ENCODE measurements at regions not wholly inside any gene's neighbourhood (a gene's known extent, or its start where the extent isn't known, plus 50 kb on each side); places are given as distances from the start of the nearest gene placed in this dataset.

- Mint-ChIP-seq H3K27me3 (no peaks in the 10 kb centered on the region), H3K27ac (no peak overlapping the region), H3K9me3 (peaks cover 10% of the 10 kb centered on the region), H3K36me3 (no peaks in the 10 kb centered on the region), H3K4me3 (no peak overlapping the region), H3K4me1 (ENCODE audit: low read depth in 2 of 2) (no peaks in the 10 kb centered on the region)
- DNase-seq (ENCODE audit: low spot score) (no peak), ATAC-seq (no peak)
Observed at GRCh38 chr5:161165998-161166660, 314.1 kb upstream of the ATP10B start.

DNA sequence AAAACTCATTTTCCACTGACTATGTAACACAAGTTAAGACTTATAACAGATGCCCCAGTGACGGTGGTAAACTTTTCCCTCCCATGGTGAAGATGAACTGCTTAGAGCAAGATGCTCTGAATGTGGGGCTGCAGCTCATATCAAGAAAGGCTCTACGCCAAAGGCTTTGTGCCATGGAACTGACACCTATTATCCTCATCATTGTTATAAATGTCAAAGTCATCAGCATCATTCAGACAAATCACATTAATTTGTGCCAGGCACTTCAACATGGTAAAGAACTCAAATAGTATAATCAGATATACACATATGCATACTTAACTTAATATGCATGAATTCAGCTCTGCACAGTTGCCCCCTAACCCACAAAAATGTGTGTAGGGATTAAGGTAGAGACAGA lies 305.9 kb upstream of the ATP10B start:
- H3K27ac Mint-ChIP-seq, result no peak overlapping the region
- no peak overlapping the region for H3K4me3 Mint-ChIP-seq
- H3K36me3 Mint-ChIP-seq, result no peaks in the 10 kb centered on the region
- H3K27me3 Mint-ChIP-seq, result no peaks in the 10 kb centered on the region
- DNase-seq (ENCODE audit: low spot score) (no peak), ATAC-seq (no peak)
- no peaks in the 10 kb centered on the region for H3K4me1 Mint-ChIP-seq (ENCODE audit: low read depth in 2 of 2)
- H3K9me3 Mint-ChIP-seq, result peaks cover 19% of the 10 kb centered on the region

DNA sequence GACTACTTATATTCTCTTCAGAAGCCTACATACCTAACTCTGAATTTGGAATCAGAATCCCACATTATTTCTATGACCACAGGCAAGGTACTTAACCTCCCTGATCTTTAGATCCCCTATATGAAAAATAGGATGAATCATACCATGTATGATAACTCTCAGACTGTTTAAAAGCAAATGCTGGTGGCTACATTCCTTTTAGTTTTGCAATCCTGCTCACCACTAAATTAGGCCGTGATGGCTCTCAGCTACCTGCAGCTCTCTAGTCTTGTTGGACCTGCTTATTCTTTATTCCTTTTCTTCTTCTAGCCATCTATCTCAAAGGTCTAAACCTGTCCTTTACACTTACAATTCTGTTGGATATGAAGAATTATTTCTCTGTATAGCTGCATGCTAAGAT lies 303.4 kb upstream of the ATP10B start:
- Mint-ChIP-seq H3K9me3 (peaks cover 19% of the 10 kb centered on the region), H3K27me3 (no peaks in the 10 kb centered on the region), H3K27ac (no peak overlapping the region), H3K36me3 (no peaks in the 10 kb centered on the region), H3K4me1 (ENCODE audit: low read depth in 2 of 2) (no peaks in the 10 kb centered on the region), H3K4me3 (no peak overlapping the region)
- no peak for DNase-seq (ENCODE audit: low spot score)
- no peak for ATAC-seq

GRCh38 chr5:161152415-161152940 lies 300.5 kb upstream of the ATP10B start:
- H3K4me1 Mint-ChIP-seq (ENCODE audit: low read depth in 2 of 2), result no peaks in the 10 kb centered on the region
- ATAC-seq (no peak), DNase-seq (ENCODE audit: low spot score) (no peak)
- H3K4me3 Mint-ChIP-seq, result no peak overlapping the region
- H3K9me3 Mint-ChIP-seq, result peaks cover 19% of the 10 kb centered on the region
- no peaks in the 10 kb centered on the region for H3K36me3 Mint-ChIP-seq
- no peaks in the 10 kb centered on the region for H3K27me3 Mint-ChIP-seq
- H3K27ac Mint-ChIP-seq, result no peak overlapping the region

- DNase-seq (ENCODE audit: low spot score) (no peak), ATAC-seq (no peak)
- Mint-ChIP-seq H3K27me3 (no peaks in the 10 kb centered on the region), H3K4me1 (ENCODE audit: low read depth in 2 of 2) (no peaks in the 10 kb centered on the region), H3K9me3 (peaks cover 12% of the 10 kb centered on the region), H3K4me3 (no peak overlapping the region), H3K27ac (no peak overlapping the region), H3K36me3 (no peaks in the 10 kb centered on the region)
Observed at GRCh38 chr5:161150441-161150988, 298.5 kb upstream of the ATP10B start.

GRCh38 chr5:161149078-161149477 lies 297.1 kb upstream of the ATP10B start:
- H3K4me1 Mint-ChIP-seq (ENCODE audit: low read depth in 2 of 2), result no peaks in the 10 kb centered on the region
- H3K27ac Mint-ChIP-seq, result no peak overlapping the region
- peaks cover 9% of the 10 kb centered on the region for H3K9me3 Mint-ChIP-seq
- H3K4me3 Mint-ChIP-seq, result no peak overlapping the region
- ATAC-seq (no peak), DNase-seq (ENCODE audit: low spot score) (no peak)
- no peaks in the 10 kb centered on the region for H3K27me3 Mint-ChIP-seq
- H3K36me3 Mint-ChIP-seq, result no peaks in the 10 kb centered on the region

- Mint-ChIP-seq H3K27me3 (no peaks in the 10 kb centered on the region), H3K4me1 (ENCODE audit: low read depth in 2 of 2) (no peaks in the 10 kb centered on the region), H3K36me3 (no peaks in the 10 kb centered on the region), H3K9me3 (peaks cover 6% of the 10 kb centered on the region), H3K27ac (no peak overlapping the region), H3K4me3 (no peak overlapping the region)
- DNase-seq (ENCODE audit: low spot score) (no peak), ATAC-seq (no peak)
Observed at GRCh38 chr5:161138751-161139455, 286.9 kb upstream of the ATP10B start.

DNA sequence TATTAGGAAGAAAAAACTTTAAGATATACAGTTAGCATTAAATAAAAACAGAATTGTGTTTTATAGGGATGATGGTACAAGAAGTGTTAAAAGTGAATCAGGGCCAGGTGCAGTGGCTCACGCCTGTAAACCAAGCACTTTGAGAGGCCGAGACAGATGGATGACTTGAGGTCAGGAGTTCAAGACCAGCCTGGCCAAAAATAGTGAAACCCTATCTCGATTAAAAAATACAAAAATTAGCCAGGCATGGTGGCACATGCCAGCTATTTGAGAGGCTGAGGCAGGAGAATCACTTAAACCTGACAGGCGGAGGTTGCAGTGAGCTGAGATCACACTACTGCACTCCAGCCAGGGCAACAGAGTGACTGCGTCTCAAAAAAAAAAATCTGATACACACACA lies 282.9 kb upstream of the ATP10B start:
- no peak for DNase-seq (ENCODE audit: low spot score)
- ATAC-seq, result no peak

DNA sequence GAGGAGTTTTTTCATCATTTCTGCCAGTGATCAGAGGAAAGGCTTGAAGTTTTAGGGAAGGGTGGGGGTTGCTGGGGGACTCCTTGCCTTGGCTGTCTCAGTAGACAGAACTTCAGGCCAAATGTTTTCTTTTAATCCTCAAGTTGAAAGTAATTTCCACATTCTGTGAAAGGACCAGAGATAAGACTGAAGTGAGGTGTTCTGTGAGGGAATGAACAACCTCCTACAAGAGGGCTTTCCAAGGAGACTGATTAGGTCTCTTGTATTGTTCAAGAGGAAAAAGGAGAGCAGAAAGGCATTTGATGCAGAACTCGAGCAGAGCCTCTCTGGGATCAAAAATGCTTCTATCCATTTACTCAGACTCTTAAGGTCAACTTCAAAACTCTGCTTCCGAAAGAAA lies 282.1 kb upstream of the ATP10B start:
- no peaks in the 10 kb centered on the region for H3K36me3 Mint-ChIP-seq
- H3K9me3 Mint-ChIP-seq, result no peaks in the 10 kb centered on the region
- H3K27ac Mint-ChIP-seq, result no peak overlapping the region
- DNase-seq (ENCODE audit: low spot score), result no peak
- no peaks in the 10 kb centered on the region for H3K4me1 Mint-ChIP-seq (ENCODE audit: low read depth in 2 of 2)
- H3K4me3 Mint-ChIP-seq, result no peak overlapping the region
- ATAC-seq, result no peak
- no peaks in the 10 kb centered on the region for H3K27me3 Mint-ChIP-seq

More for the DNA sequence above, 282.9 kb upstream of the ATP10B start:
- Mint-ChIP-seq H3K27ac (no peak overlapping the region), H3K4me1 (ENCODE audit: low read depth in 2 of 2) (no peaks in the 10 kb centered on the region), H3K27me3 (no peaks in the 10 kb centered on the region), H3K4me3 (no peak overlapping the region), H3K9me3 (no peaks in the 10 kb centered on the region), H3K36me3 (no peaks in the 10 kb centered on the region)

GRCh38 chr5:161115941-161116340 lies 263.9 kb upstream of the ATP10B start:
- peaks cover 9% of the 10 kb centered on the region for H3K9me3 Mint-ChIP-seq
- H3K36me3 Mint-ChIP-seq, result no peaks in the 10 kb centered on the region
- no peak for ATAC-seq
- DNase-seq (ENCODE audit: low spot score), result no peak
- H3K4me3 Mint-ChIP-seq, result no peak overlapping the region
- no peaks in the 10 kb centered on the region for H3K27me3 Mint-ChIP-seq
- H3K4me1 Mint-ChIP-seq (ENCODE audit: low read depth in 2 of 2), result no peaks in the 10 kb centered on the region
- no peak overlapping the region for H3K27ac Mint-ChIP-seq

DNA sequence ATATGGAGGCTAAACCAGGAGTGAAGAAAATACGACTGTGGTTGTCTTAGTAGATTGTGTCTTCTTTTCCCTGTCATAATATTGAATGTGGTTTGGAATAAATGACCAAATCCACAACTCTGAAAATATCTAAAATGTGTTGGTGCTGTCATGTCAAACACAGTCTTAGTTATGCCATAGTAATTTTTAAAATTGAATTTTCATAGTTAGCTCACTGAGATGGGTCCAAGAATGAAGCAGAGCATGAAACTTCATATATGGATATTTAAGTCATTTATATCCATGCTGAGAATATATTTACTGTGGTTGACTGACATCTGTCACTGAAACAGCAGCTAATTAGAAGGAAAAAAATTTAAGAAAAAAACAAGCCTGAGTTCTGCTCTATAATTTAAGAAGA lies 260.4 kb upstream of the ATP10B start:
- no peak overlapping the region for H3K4me3 Mint-ChIP-seq
- no peaks in the 10 kb centered on the region for H3K27me3 Mint-ChIP-seq
- ATAC-seq (no peak), DNase-seq (ENCODE audit: low spot score) (no peak)
- H3K36me3 Mint-ChIP-seq, result no peaks in the 10 kb centered on the region
- H3K27ac Mint-ChIP-seq, result no peak overlapping the region
- peaks cover 3% of the 10 kb centered on the region for H3K9me3 Mint-ChIP-seq
- no peaks in the 10 kb centered on the region for H3K4me1 Mint-ChIP-seq (ENCODE audit: low read depth in 2 of 2)

DNA sequence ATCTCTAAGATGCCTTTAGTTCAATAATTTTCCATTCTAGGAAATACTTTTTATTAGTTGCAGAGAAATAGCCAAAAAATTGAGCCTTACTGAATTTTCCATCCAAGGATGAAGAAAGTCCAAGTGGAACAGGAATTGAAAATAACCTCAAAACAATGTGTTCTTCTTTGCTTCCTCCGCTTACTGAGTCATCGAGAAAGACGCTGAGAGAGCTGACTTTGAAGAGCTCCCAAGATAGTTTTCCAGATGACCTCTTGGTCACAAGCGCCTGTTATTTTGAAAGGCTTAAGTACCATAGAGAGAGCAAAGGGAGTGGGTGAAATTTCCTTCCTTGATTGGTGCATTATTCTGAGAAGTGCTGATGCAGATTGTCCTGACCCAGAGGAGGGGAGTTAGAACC lies 253.5 kb upstream of the ATP10B start:
- Mint-ChIP-seq H3K27me3 (no peaks in the 10 kb centered on the region), H3K9me3 (no peaks in the 10 kb centered on the region), H3K4me1 (ENCODE audit: low read depth in 2 of 2) (no peaks in the 10 kb centered on the region), H3K4me3 (no peak overlapping the region), H3K27ac (no peak overlapping the region), H3K36me3 (no peaks in the 10 kb centered on the region)
- no peak for DNase-seq (ENCODE audit: low spot score)
- no peak for ATAC-seq

DNA sequence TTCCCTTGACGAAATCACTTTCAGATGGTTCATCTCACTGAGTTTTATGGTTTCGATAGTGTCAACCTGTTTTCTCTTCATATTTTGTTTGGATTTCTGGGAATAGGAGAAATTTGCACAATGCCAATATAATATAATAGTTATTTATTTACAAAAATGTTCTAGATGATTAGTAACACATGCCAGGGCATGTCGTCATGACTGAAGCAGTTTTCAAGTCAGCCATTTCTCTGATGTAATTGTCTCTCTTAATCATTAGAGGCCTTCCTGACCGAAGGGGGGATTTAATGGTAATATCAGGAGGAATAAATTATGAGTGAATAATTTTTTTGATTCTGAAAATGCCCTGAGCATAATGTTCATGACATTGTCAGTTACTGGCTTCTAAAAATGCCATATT lies 246.5 kb upstream of the ATP10B start:
- Mint-ChIP-seq H3K27me3 (no peaks in the 10 kb centered on the region), H3K36me3 (no peaks in the 10 kb centered on the region), H3K4me3 (no peak overlapping the region), H3K27ac (no peak overlapping the region), H3K9me3 (no peaks in the 10 kb centered on the region), H3K4me1 (ENCODE audit: low read depth in 2 of 2) (no peaks in the 10 kb centered on the region)
- ATAC-seq, result no peak
- no peak for DNase-seq (ENCODE audit: low spot score)

DNA sequence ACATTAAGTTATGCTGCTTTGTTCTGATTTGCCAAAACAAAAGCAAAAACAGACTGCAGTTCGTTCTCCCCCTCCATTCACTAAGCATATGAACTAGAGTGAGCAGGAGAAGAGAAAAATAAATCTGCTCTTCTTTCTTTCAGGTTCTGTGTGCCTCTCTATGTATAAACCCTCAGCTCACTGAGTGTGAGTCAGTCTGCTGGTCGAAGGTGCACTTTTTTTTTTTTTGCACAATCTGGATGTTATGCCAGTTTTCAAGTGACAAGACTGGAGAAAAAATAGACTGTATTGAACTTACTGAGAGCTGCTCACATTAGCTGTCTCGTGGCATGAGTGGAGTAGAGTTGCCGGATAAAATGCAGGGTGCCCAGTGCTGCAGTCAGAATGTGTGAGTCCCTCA lies 244.6 kb upstream of the ATP10B start:
- no peak for DNase-seq (ENCODE audit: low spot score)
- no peaks in the 10 kb centered on the region for H3K4me1 Mint-ChIP-seq (ENCODE audit: low read depth in 2 of 2)
- H3K27me3 Mint-ChIP-seq, result no peaks in the 10 kb centered on the region
- no peaks in the 10 kb centered on the region for H3K36me3 Mint-ChIP-seq
- no peak for ATAC-seq
- H3K4me3 Mint-ChIP-seq, result no peak overlapping the region
- no peak overlapping the region for H3K27ac Mint-ChIP-seq
- peaks cover 3% of the 10 kb centered on the region for H3K9me3 Mint-ChIP-seq

All from natural killer cell treated with Interleukin-12 subunit alpha and Interleukin-12 subunit beta and Interleukin-15 and Interleukin-18, amount 100 ng/mL, for 72 hours (primary cell).